Adrenal gland (tissue), 9 donors: ENCODE measurements at regions not wholly inside any gene's neighbourhood (a gene's known extent, or its start where the extent isn't known, plus 50 kb on each side); places are given as distances from the start of the nearest gene placed in this dataset.

ENCODE experiments used
- DNase-seq, 7 donors: peaks; one replicate each; pipeline ENCODE4 v3.0.0-alpha.2; 2019 to 2020
- H3K27ac ChIP-seq, 5 donors: fragments of 200-600 bp; sonication (generic) in 4 of 5; 1 replicate in 3 of 5; 2 replicates in 2 of 5; pipeline versions ENCODE4 v1.5.1 to v1.8.0; 2016 to 2020; ENCODE audit warnings: mild to moderate bottlenecking in 1 of 5
- H3K27me3 ChIP-seq: fragments of 200-600 bp; 2 replicates; pipeline ENCODE4 v1.8.0; 2021
- H3K36me3 ChIP-seq, 2 donors: fragments of 200-600 bp; replicated peaks in 1 of 2; 1 replicate in 1 of 2; 2 replicates in 1 of 2; pipeline versions ENCODE4 v1.5.1 to v1.8.0; 2018 to 2022
- H3K4me1 ChIP-seq, 2 donors: fragments of 200-600 bp; replicated peaks in 1 of 2; 1 replicate in 1 of 2; 2 replicates in 1 of 2; pipeline versions ENCODE4 v1.5.1 to v1.8.0; 2018 to 2021
- H3K4me3 ChIP-seq, 4 donors: fragments of 200-600 bp; sonication (generic) in 3 of 4; one replicate each; pipeline ENCODE4 v1.5.1; 2016 to 2018
- H3K9me3 ChIP-seq, 3 donors: fragments of 200-600 bp; sonication (generic) in 1 of 3; replicated peaks in 1 of 3; 1 replicate in 2 of 3; 2 replicates in 1 of 3; pipeline versions ENCODE4 v1.5.1 to v1.8.0; 2016 to 2021
- CTCF ChIP-seq, 6 experiments: fragments of 450-650 bp in 4 of 6; fragments of 200-600 bp in 2 of 6; sonication (generic) in 1 of 6; IDR thresholded peaks; 1 replicate in 5 of 6; 2 replicates in 1 of 6; pipeline versions ENCODE4 v1.5.1 to v1.8.0; 2016 to 2021; ENCODE audit warnings: antibody characterized with exemption in 6 of 6, mild to moderate bottlenecking in 2 of 6, moderate library complexity in 1 of 6
- POLR2A ChIP-seq, 2 donors: fragments of 450-650 bp; IDR thresholded peaks; one replicate each; pipeline ENCODE4 v1.6.1; 2017; ENCODE audit warnings: antibody characterized with exemption in 2 of 2, mild to moderate bottlenecking in 2 of 2, moderate library complexity in 1 of 2
- WGBS, 4 donors: extraction: QIAGEN DNeasy Blood & Tissue Kit in 2 of 4; methylation state at CpG; one replicate each; pipeline versions ENCODE4 v1.1.5 to v1.1.7; 2013 to 2017; 5-methylcytosine and 5-hydroxymethylcytosine counted together
- intact Hi-C, 2 donors: fragments of 100-400 bp; cut with DNase I; formaldehyde crosslinking; loops; one replicate each; pipeline versions ENCODE4 v1.14.1 to v1.15.0; 2022 to 2023
- donor health status: healthy with polysubstance abuse.
- donor health status: Bipolar disorder and iron deficiency.
- donor health status: DM: yes; HTN: yes; CAD: no.
- donor health status: DM: no; HTN: no; CAD: no.
- donor health status: DM: no; HTN: no; CAD: no.

- no peak overlapping the region for H3K27ac ChIP-seq
Measured at GRCh38 chr2:64313398-64313723, 140.6 kb upstream of the LGALSL start.

GRCh38 chr2:64315291-64315960 is 138.5 kb upstream of the LGALSL start:
- no peaks in the 10 kb centered on the region for H3K4me1 ChIP-seq
- WGBS, 4 donors: 81 to 88% (median 83%) methylated on average over 6 of the region's 6 CpGs
- H3K4me3 ChIP-seq: no peak overlapping the region
- TF ChIP-seq POLR2A (IDR thresholded peaks at IDR 0.05): no peak
- no peak for TF ChIP-seq CTCF (IDR thresholded peaks at IDR 0.05)
- H3K36me3 ChIP-seq: no peaks in the 10 kb centered on the region
- no peaks in the 10 kb centered on the region for H3K9me3 ChIP-seq
- no peaks in the 10 kb centered on the region for H3K27me3 ChIP-seq
- H3K27ac ChIP-seq: no peak overlapping the region
- intact Hi-C loops: no loop called here
- no peak for DNase-seq

More at GRCh38 chr2:64313398-64313723, 140.6 kb upstream of the LGALSL start:
- Histone ChIP-seq H3K36me3 (no peaks in the 10 kb centered on the region), H3K9me3 (no peaks in the 10 kb centered on the region), H3K4me1 (no peaks in the 10 kb centered on the region), H3K4me3 (no peak overlapping the region), H3K27me3 (no peaks in the 10 kb centered on the region)
- intact Hi-C loops: no loop called here
- WGBS, 4 donors: 51 to 71% (median 70%) methylated on average over 3 of the region's 3 CpGs
- no peak for DNase-seq
- TF ChIP-seq POLR2A (IDR thresholded peaks at IDR 0.05) (no peak), CTCF (IDR thresholded peaks at IDR 0.05) (no peak)

- WGBS, 4 donors: 78 to 94% (median 84%) methylated on average over 2 of the region's 2 CpGs
- TF ChIP-seq POLR2A (IDR thresholded peaks at IDR 0.05): no peak
- TF ChIP-seq CTCF (IDR thresholded peaks at IDR 0.05): no peak
- no peaks in the 10 kb centered on the region for H3K9me3 ChIP-seq
- intact Hi-C loops: no loop called here
- DNase-seq: no peak
- H3K4me3 ChIP-seq: no peak overlapping the region
- no peaks in the 10 kb centered on the region for H3K4me1 ChIP-seq
- H3K27ac ChIP-seq: no peak overlapping the region
- no peaks in the 10 kb centered on the region for H3K36me3 ChIP-seq
- H3K27me3 ChIP-seq: no peaks in the 10 kb centered on the region
Measured at GRCh38 chr2:64317707-64318475, 136.1 kb upstream of the LGALSL start.

GRCh38 chr2:64318476-64318748 is 135.6 kb upstream of the LGALSL start:
- H3K27me3 ChIP-seq: no peaks in the 10 kb centered on the region
- intact Hi-C loops: no loop called here
- H3K4me3 ChIP-seq: no peak overlapping the region
- 58 to 64% (median 59%) methylated on average over 1 of the region's 1 CpG for whole genome bisulfite sequencing, 4 donors
- no peak for TF ChIP-seq CTCF (IDR thresholded peaks at IDR 0.05)
- no peak for TF ChIP-seq POLR2A (IDR thresholded peaks at IDR 0.05)
- H3K27ac ChIP-seq: no peak overlapping the region
- no peaks in the 10 kb centered on the region for H3K36me3 ChIP-seq
- H3K9me3 ChIP-seq: no peaks in the 10 kb centered on the region
- no peak for DNase-seq
- no peaks in the 10 kb centered on the region for H3K4me1 ChIP-seq
